Testis (tissue), 2 donors: ENCODE measurements at regions not wholly inside any gene's neighbourhood (a gene's known extent, or its start where the extent isn't known, plus 50 kb on each side); places are given as distances from the start of the nearest gene placed in this dataset.

Experiments used
- DNase-seq: peaks from one replicate; pipeline ENCODE4 v3.0.0-alpha.2; 2019
- H3K27ac ChIP-seq, 2 donors: fragments of 200-600 bp; sonication (generic); one replicate each; pipeline ENCODE4 v1.5.1; 2019
- H3K27me3 ChIP-seq: fragments of 200-600 bp; sonication (generic); one replicate; pipeline ENCODE4 v1.5.1; 2019
- H3K36me3 ChIP-seq: fragments of 200-600 bp; sonication (generic); one replicate; pipeline ENCODE4 v1.5.1; 2017; ENCODE audit warnings: low read depth; ENCODE audit errors: missing control alignments
- H3K4me1 ChIP-seq: fragments of 200-600 bp; sonication (generic); one replicate; pipeline ENCODE4 v1.5.1; 2019
- H3K4me3 ChIP-seq, 2 donors: fragments of 200-600 bp; sonication (generic); one replicate each; pipeline ENCODE4 v1.5.1; 2017 to 2019
- H3K9me3 ChIP-seq: fragments of 200-600 bp; sonication (generic); one replicate; pipeline ENCODE4 v1.5.1; 2017
- CTCF ChIP-seq, 3 experiments: fragments of 450-650 bp in 2 of 3; fragments of 200-600 bp in 1 of 3; sonication (generic) in 1 of 3; IDR thresholded peaks; one replicate each; pipeline ENCODE4 v1.5.1; 2016 to 2019; ENCODE audit warnings: antibody characterized with exemption in 3 of 3, mild to moderate bottlenecking in 2 of 3, moderate library complexity in 1 of 3
- POLR2A ChIP-seq: fragments of 450-650 bp; IDR thresholded peaks from one replicate; pipeline ENCODE4 v1.6.1; 2017; ENCODE audit warnings: antibody characterized with exemption, mild to moderate bottlenecking, moderate library complexity
- WGBS, 2 donors: methylation state at CpG; one replicate each; pipeline ENCODE4 v1.1.5; 2018; 5-methylcytosine and 5-hydroxymethylcytosine counted together
- intact Hi-C: fragments of 100-400 bp; cut with DNase I; formaldehyde crosslinking; loops from one replicate; pipeline ENCODE4 v1.15.1; 2023; ENCODE audit warnings: low total_unique reads

GRCh38 chr14:25537846-25538455 is 488.0 kb upstream of the STXBP6 start:
- Histone ChIP-seq H3K4me1 (no peaks in the 10 kb centered on the region), H3K4me3 (no peak overlapping the region), H3K27me3 (no peaks in the 10 kb centered on the region), H3K27ac (no peak overlapping the region), H3K9me3 (no peaks in the 10 kb centered on the region), H3K36me3 (no peaks in the 10 kb centered on the region)
- WGBS, 2 donors: 55 to 62% methylated on average over 2 of the region's 2 CpGs
- DNase-seq: peak; percentile 81
- peak in 2 of 3 experiments; percentile 51 to 60 for TF ChIP-seq CTCF (IDR thresholded peaks at IDR 0.05)
- no peak for TF ChIP-seq POLR2A
- intact Hi-C loops: no loop called here

GRCh38 chr14:25526290-25526689 is 476.3 kb upstream of the STXBP6 start:
- DNase-seq: no peak
- Histone ChIP-seq H3K4me1 (no peaks in the 10 kb centered on the region), H3K4me3 (no peak overlapping the region), H3K36me3 (no peaks in the 10 kb centered on the region), H3K9me3 (no peaks in the 10 kb centered on the region), H3K27me3 (no peaks in the 10 kb centered on the region), H3K27ac (no peak overlapping the region)
- intact Hi-C loops: no loop called here
- 92 to 95% methylated on average over 2 of the region's 2 CpGs for WGBS, 2 donors
- TF ChIP-seq POLR2A: no peak
- no peak for TF ChIP-seq CTCF (IDR thresholded peaks at IDR 0.05)

DNA sequence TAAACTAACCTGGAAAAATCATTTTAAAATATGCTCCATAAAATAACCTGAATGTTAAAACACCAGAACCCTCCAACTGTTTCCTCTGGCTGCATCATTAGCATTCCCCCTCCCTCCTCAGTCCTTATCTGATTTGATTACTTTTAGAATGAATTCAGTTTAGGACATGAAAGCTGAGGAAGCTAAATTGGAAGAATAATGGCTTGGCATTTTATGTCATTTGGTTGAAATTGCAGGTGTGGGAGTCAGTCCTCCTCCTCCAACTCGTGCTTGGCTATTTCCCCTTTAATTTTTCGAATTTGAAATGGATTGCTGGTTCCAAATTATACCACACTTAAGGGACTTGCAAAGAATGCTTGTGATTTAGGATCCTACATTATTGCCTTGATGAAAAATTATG is 473.0 kb upstream of the STXBP6 start:
- no peak for DNase-seq
- H3K36me3 ChIP-seq: no peaks in the 10 kb centered on the region
- no peaks in the 10 kb centered on the region for H3K27me3 ChIP-seq
- no peaks in the 10 kb centered on the region for H3K4me1 ChIP-seq
- intact Hi-C loops: no loop called here
- no peak overlapping the region for H3K4me3 ChIP-seq
- no peak overlapping the region for H3K27ac ChIP-seq
- no peak for TF ChIP-seq CTCF (IDR thresholded peaks at IDR 0.05)
- TF ChIP-seq POLR2A: no peak
- no peaks in the 10 kb centered on the region for H3K9me3 ChIP-seq
- WGBS, 2 donors: 40 to 46% methylated on average over 2 of the region's 2 CpGs

DNA sequence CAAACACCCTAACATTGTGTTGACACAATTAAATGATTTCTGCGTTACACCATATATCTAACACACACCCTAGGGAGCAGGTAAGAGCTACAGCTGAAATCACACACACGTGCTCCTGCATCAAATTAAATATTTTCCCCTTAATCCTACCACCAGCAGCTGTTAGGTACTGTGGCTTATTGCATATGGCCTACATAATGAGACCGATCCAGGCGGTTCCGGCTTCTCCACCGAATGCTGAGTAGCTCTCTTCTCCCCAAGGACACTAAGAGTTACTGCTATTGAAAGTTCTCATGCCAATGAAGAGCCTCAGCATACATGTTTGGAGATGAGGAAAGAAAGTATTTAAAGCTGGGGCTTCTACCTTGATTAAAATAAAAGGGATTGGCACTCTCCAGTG is 472.2 kb upstream of the STXBP6 start:
- Histone ChIP-seq H3K4me1 (no peaks in the 10 kb centered on the region), H3K36me3 (no peaks in the 10 kb centered on the region), H3K4me3 (no peak overlapping the region), H3K27me3 (no peaks in the 10 kb centered on the region), H3K9me3 (no peaks in the 10 kb centered on the region), H3K27ac (no peak overlapping the region)
- intact Hi-C loops: no loop called here
- 82 to 93% methylated on average over 6 of the region's 6 CpGs for WGBS, 2 donors
- TF ChIP-seq CTCF (IDR thresholded peaks at IDR 0.05) (no peak), POLR2A (no peak)
- DNase-seq: no peak

GRCh38 chr14:25521616-25522015 is 471.7 kb upstream of the STXBP6 start:
- intact Hi-C loops: no loop called here
- Histone ChIP-seq H3K9me3 (no peaks in the 10 kb centered on the region), H3K27ac (no peak overlapping the region), H3K4me1 (no peaks in the 10 kb centered on the region), H3K27me3 (no peaks in the 10 kb centered on the region), H3K36me3 (no peaks in the 10 kb centered on the region), H3K4me3 (no peak overlapping the region)
- no peak for DNase-seq
- no peak for TF ChIP-seq CTCF (IDR thresholded peaks at IDR 0.05)
- TF ChIP-seq POLR2A: no peak
- 76 to 86% methylated on average over 2 of the region's 2 CpGs for WGBS, 2 donors
